GM12864 (cell line): ENCODE measurements at regions not wholly inside any gene's neighbourhood (a gene's known extent, or its start where the extent isn't known, plus 50 kb on each side); places are given as distances from the start of the nearest gene placed in this dataset.

Experiments used
- DNase-seq: peaks from one replicate; pipeline ENCODE4 v3.0.0-alpha.2; 2011; ENCODE audit warnings: low read depth
- H3K4me3 ChIP-seq: 2 replicates; pipeline ENCODE4 v1.5.1; 2011; ENCODE audit warnings: mild to moderate bottlenecking, low read depth, low read length, control low read depth
- CTCF ChIP-seq: IDR thresholded peaks from 2 replicates; pipeline ENCODE4 v1.5.1; 2011; ENCODE audit warnings: low read depth, mild to moderate bottlenecking, moderate library complexity, low read length, control low read depth, inconsistent platforms; ENCODE audit errors: missing control alignments

GRCh38 chr10:78185693-78186055, 152.0 kb downstream of the RPS24 start:
- no peak for DNase-seq
- TF ChIP-seq CTCF: no peak

DNA sequence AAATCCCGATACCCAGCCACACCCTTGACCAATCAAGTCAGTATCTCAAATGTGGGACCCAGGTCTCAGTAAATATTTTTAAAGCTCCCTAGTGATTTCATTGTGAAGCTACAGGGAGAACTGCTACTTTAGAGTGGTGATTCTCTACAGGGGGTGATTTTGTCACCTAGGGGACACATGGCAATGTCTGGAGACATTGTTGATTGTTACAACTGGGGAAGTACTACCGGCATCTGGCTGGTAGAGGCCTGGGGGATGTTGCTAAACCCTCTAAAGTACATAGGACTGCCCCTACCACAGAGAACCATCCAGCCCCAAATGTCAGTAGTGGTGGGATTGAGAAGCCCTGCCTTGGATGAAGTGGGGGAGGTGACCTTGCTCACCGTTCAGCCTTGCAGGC, 152.9 kb downstream of the RPS24 start:
- DNase-seq: no peak
- no peak overlapping the region for H3K4me3 ChIP-seq
- TF ChIP-seq CTCF: no peak

More at GRCh38 chr10:78185693-78186055, 152.0 kb downstream of the RPS24 start:
- H3K4me3 ChIP-seq: no peak overlapping the region

DNA sequence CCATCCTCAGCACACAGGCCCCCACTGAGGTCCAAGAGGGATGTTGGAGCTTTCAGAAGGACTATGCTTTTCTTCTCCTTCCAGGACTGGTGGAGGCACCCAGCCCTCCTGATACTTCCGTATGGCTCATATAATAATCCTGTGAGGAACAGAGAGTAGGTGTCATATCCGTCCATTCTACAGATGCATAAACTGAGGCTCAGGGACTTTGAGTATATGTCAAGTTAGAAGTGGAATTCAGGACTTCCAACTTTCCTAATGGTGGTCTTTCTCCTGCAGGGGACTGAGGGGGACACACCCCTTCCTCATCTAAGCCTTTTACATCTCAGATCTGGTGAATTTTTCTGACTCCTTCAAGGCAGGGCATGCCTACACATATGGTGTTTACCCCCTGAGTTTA, 153.7 kb downstream of the RPS24 start:
- no peak overlapping the region for H3K4me3 ChIP-seq
- DNase-seq: no peak
- no peak for TF ChIP-seq CTCF

DNA sequence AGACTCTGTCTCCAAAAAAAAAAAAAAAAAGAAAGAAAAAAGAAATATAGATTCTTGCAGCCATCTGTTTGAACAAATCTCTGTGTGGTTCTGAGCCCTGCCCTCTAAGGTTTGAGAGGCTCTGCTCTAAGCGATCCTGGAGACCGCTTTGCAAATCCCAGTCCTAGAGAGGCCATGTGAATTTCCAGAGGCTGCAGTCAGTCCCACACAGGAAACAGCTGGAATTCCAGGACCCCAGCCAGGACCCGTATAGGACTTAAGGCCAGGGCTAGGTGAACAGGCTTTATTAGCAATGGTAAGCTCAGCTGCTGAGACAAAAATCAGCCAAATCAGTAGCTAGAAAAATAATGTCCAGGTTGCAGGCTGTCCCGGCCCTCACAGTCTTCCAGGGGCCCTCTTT, 154.8 kb downstream of the RPS24 start:
- no peak for TF ChIP-seq CTCF
- DNase-seq: no peak
- H3K4me3 ChIP-seq: no peak overlapping the region

GRCh38 chr10:78190051-78190825, 156.6 kb downstream of the RPS24 start:
- DNase-seq: no peak
- TF ChIP-seq CTCF: no peak
- no peak overlapping the region for H3K4me3 ChIP-seq

- H3K4me3 ChIP-seq: no peak overlapping the region
- DNase-seq: no peak
- TF ChIP-seq CTCF: no peak
These were observed 157.6 kb downstream of the RPS24 start for GRCh38 chr10:78191301-78191700.

- H3K4me3 ChIP-seq: no peak overlapping the region
- no peak for TF ChIP-seq CTCF
- DNase-seq: no peak
These were observed 159.5 kb downstream of the RPS24 start for GRCh38 chr10:78193189-78193588.
